ENCODE measurements at regions not wholly inside any gene's neighbourhood (a gene's known extent, or its start where the extent isn't known, plus 50 kb on each side); places are given as distances from the start of the nearest gene placed in this dataset.
A peak's percentile ranks its signal among the peaks of the same experiment; 100 is the strongest.
"Not testable (repeated sequence)": the region's sequence is repeated elsewhere in the genome, so short reads cannot be mapped to it uniquely, and the experiment has no call there.

DNA sequence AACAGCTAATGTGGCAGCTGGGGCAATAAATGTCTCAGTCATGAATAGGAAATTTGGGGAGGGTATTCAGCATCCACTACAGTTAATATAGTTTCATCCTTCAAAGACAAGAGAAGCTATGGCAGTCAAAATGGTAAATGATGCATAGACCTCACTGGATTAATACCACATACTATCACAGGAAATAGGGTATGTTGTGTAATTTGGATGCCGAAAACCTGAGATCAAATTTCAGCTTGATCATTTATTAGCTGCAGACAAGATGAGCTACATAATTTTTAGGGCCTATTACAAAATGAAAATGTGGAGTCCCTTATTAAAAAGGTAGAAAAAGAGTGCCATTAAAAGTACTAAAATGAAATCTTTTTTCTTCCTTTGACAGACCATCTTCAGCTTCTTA lies 112.6 kb upstream of the MTAP start:
- Mint-ChIP-seq H3K9me3 (no peaks in the 10 kb centered on the region), H3K4me3 (no peak overlapping the region), H3K27ac (no peak overlapping the region), H3K27me3 (peaks cover 2% of the 10 kb centered on the region), H3K4me1 (no peaks in the 10 kb centered on the region), H3K36me3 (no peaks in the 10 kb centered on the region)
- DNase-seq (ENCODE audit: low spot score in 2 of 2) (no peak), ATAC-seq (ENCODE audit: low read depth) (no peak)

GRCh38 chr9:21690561-21690960 lies 111.9 kb upstream of the MTAP start:
- DNase-seq (ENCODE audit: low spot score in 2 of 2) (no peak), ATAC-seq (ENCODE audit: low read depth) (no peak)
- Mint-ChIP-seq H3K9me3 (peaks cover 2% of the 10 kb centered on the region), H3K27me3 (peaks cover 2% of the 10 kb centered on the region), H3K4me1 (no peaks in the 10 kb centered on the region), H3K27ac (no peak overlapping the region), H3K4me3 (no peak overlapping the region), H3K36me3 (no peaks in the 10 kb centered on the region)

GRCh38 chr9:21692390-21692789 lies 110.0 kb upstream of the MTAP start:
- ATAC-seq (ENCODE audit: low read depth) (no peak), DNase-seq (ENCODE audit: low spot score in 2 of 2) (no peak)
- peaks cover 3% of the 10 kb centered on the region for H3K9me3 Mint-ChIP-seq
- no peaks in the 10 kb centered on the region for H3K36me3 Mint-ChIP-seq
- H3K4me3 Mint-ChIP-seq, result no peak overlapping the region
- no peaks in the 10 kb centered on the region for H3K4me1 Mint-ChIP-seq
- H3K27me3 Mint-ChIP-seq, result peaks cover 2% of the 10 kb centered on the region
- no peak overlapping the region for H3K27ac Mint-ChIP-seq

GRCh38 chr9:21694424-21694823 lies 108.0 kb upstream of the MTAP start:
- Mint-ChIP-seq H3K4me3 (no peak overlapping the region), H3K4me1 (no peaks in the 10 kb centered on the region), H3K9me3 (peaks cover 3% of the 10 kb centered on the region), H3K27me3 (peaks cover 2% of the 10 kb centered on the region), H3K36me3 (no peaks in the 10 kb centered on the region), H3K27ac (no peak overlapping the region)
- DNase-seq (ENCODE audit: low spot score in 2 of 2) (no peak), ATAC-seq (ENCODE audit: low read depth) (no peak)

DNA sequence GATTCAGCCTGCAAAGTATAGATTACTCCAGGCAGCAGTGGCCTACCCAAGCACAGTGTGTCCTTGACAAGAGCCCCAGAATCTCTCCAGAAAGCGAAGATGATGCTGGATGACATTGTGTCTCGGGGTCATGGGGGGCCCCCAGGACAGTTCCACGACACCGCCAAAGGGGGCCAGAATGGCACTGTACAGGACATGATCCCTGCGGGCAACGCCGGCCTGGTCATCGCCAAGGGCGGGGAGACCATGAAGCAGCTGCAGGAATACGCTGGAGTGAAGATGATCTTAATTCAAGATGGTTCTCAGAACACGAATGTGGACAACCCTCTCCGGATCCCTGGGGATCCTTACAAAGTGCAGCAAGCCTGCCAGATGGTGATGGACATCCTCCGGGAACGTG lies 107.0 kb upstream of the MTAP start:
- H3K4me1 Mint-ChIP-seq, result no peaks in the 10 kb centered on the region
- H3K36me3 Mint-ChIP-seq, result no peaks in the 10 kb centered on the region
- peaks cover 2% of the 10 kb centered on the region for H3K27me3 Mint-ChIP-seq
- H3K4me3 Mint-ChIP-seq, result no peak overlapping the region
- H3K27ac Mint-ChIP-seq, result no peak overlapping the region
- ATAC-seq (ENCODE audit: low read depth) (no peak), DNase-seq (ENCODE audit: low spot score in 2 of 2) (no peak)
- H3K9me3 Mint-ChIP-seq, result peaks cover 3% of the 10 kb centered on the region

GRCh38 chr9:21695874-21696341 lies 106.5 kb upstream of the MTAP start:
- Mint-ChIP-seq H3K4me1 (no peaks in the 10 kb centered on the region), H3K36me3 (no peaks in the 10 kb centered on the region), H3K4me3 (no peak overlapping the region), H3K27me3 (no peaks in the 10 kb centered on the region), H3K27ac (no peak overlapping the region), H3K9me3 (peaks cover 3% of the 10 kb centered on the region)
- no peak for DNase-seq (ENCODE audit: low spot score in 2 of 2)
- no peak for ATAC-seq (ENCODE audit: low read depth)

DNA sequence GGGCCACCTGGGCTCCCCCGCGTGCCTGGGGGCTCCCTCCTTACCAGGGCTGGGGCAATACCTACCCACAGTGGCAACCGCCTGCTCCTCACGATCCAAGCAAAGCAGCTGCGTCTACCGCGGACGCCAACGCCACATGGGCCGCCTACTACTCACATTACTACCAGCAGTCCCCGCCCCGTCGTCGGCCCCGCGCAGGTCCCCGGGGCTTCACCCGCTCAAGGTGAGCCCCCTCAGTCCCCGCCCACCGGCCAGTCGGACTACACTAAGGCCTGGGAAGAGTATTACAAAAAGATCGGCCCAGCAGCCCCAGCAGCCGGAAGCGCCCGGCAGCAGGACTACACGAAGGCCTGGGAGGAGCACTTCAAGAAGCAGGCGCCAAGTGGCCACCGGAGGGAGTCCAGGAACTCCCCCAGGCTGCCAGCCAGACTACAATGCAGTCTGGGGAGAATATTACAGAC lies 106.0 kb upstream of the MTAP start:
- DNase-seq (ENCODE audit: low spot score in 2 of 2), result no peak
- no peak overlapping the region for H3K27ac Mint-ChIP-seq
- no peaks in the 10 kb centered on the region for H3K4me1 Mint-ChIP-seq
- no peak for ATAC-seq (ENCODE audit: low read depth)
- no peaks in the 10 kb centered on the region for H3K36me3 Mint-ChIP-seq
- H3K9me3 Mint-ChIP-seq, result peaks cover 3% of the 10 kb centered on the region
- H3K27me3 Mint-ChIP-seq, result no peaks in the 10 kb centered on the region
- H3K4me3 Mint-ChIP-seq, result no peak overlapping the region

- no peak overlapping the region for H3K27ac Mint-ChIP-seq
- peaks cover 3% of the 10 kb centered on the region for H3K27me3 Mint-ChIP-seq
- no peaks in the 10 kb centered on the region for H3K9me3 Mint-ChIP-seq
- DNase-seq (ENCODE audit: low spot score in 2 of 2) (no peak), ATAC-seq (ENCODE audit: low read depth) (no peak)
- no peak overlapping the region for H3K4me3 Mint-ChIP-seq
- no peaks in the 10 kb centered on the region for H3K36me3 Mint-ChIP-seq
- no peaks in the 10 kb centered on the region for H3K4me1 Mint-ChIP-seq
These were observed 94.2 kb upstream of the MTAP start for GRCh38 chr9:21708260-21708711.

- Mint-ChIP-seq H3K4me3 (no peak overlapping the region), H3K9me3 (no peaks in the 10 kb centered on the region), H3K4me1 (no peaks in the 10 kb centered on the region), H3K36me3 (no peaks in the 10 kb centered on the region), H3K27me3 (peaks cover 3% of the 10 kb centered on the region), H3K27ac (no peak overlapping the region)
- DNase-seq (ENCODE audit: low spot score in 2 of 2) (no peak), ATAC-seq (ENCODE audit: low read depth) (no peak)
These were observed 93.6 kb upstream of the MTAP start for GRCh38 chr9:21708856-21709255.

GRCh38 chr9:21709464-21710058 lies 92.9 kb upstream of the MTAP start:
- ATAC-seq (ENCODE audit: low read depth) (peak; percentile 59), DNase-seq (ENCODE audit: low spot score in 2 of 2) (peak; percentile 52 to 53)
- Mint-ChIP-seq H3K9me3 (no peaks in the 10 kb centered on the region), H3K4me1 (no peaks in the 10 kb centered on the region), H3K36me3 (no peaks in the 10 kb centered on the region), H3K4me3 (no peak overlapping the region), H3K27me3 (peaks cover 3% of the 10 kb centered on the region), H3K27ac (no peak overlapping the region)

DNA sequence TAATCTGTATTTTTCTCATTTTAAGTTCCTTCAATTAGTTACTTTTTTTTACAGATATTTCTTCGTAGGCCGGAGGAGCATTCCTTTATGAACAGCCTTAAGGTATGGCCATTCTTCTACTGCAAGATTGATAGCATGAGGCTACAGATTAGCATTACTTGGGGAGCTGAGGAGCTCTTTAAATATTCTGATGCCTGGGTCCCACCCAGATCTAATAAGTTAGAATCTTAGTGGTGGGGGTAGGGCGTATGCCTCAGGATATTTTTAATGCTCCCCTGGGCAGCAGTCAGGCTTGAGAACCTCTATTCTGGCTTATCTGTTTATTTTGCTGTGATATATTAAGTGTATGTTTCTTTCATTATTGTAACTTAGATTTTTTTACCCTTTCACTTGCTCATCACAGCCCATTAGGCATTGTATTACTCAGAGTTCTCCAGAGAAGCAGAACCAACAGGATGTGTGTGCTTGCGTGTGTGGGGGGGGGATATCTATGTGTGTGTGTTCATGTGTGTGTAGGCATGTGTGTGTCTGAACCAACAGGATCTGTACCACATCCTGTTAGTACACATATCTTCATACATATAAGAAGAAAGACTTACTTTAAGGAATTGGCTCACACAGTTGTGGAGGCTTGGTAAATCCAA lies 91.8 kb upstream of the MTAP start:
- Mint-ChIP-seq H3K27ac (no peak overlapping the region), H3K36me3 (no peaks in the 10 kb centered on the region), H3K4me3 (no peak overlapping the region), H3K9me3 (no peaks in the 10 kb centered on the region), H3K4me1 (no peaks in the 10 kb centered on the region), H3K27me3 (peaks cover 3% of the 10 kb centered on the region)
- ATAC-seq (ENCODE audit: low read depth), result no peak
- no peak for DNase-seq (ENCODE audit: low spot score in 2 of 2)

DNA sequence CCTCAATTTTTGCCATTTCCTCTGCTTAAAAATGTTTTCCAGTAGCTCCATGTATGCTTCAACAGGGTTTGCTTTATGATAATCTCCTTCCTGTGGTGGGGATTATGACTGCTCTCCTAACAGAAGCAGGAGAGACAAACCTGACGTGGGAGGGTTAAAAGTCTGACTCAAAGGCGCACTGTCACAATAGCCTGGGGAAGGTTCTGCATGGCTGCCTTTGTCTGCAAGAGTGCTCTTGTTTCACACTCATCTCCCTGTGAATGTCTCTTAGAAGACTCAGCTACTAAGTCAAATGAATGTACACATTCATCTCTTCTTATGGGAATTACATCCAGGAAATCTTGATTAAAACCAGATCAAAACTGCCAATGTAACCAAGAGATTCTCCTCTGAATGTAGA lies 90.9 kb upstream of the MTAP start:
- ATAC-seq (ENCODE audit: low read depth) (no peak), DNase-seq (ENCODE audit: low spot score in 2 of 2) (no peak)
- H3K9me3 Mint-ChIP-seq, result no peaks in the 10 kb centered on the region
- H3K27me3 Mint-ChIP-seq, result peaks cover 3% of the 10 kb centered on the region
- no peak overlapping the region for H3K4me3 Mint-ChIP-seq
- no peaks in the 10 kb centered on the region for H3K4me1 Mint-ChIP-seq
- no peak overlapping the region for H3K27ac Mint-ChIP-seq
- no peaks in the 10 kb centered on the region for H3K36me3 Mint-ChIP-seq

- Mint-ChIP-seq H3K9me3 (no peaks in the 10 kb centered on the region), H3K27ac (no peak overlapping the region), H3K4me3 (no peak overlapping the region), H3K36me3 (no peaks in the 10 kb centered on the region), H3K4me1 (no peaks in the 10 kb centered on the region), H3K27me3 (peaks cover 12% of the 10 kb centered on the region)
- DNase-seq (ENCODE audit: low spot score in 2 of 2) (no peak), ATAC-seq (ENCODE audit: low read depth) (no peak)
These were observed 87.0 kb upstream of the MTAP start for GRCh38 chr9:21715408-21715807.

- DNase-seq (ENCODE audit: low spot score in 2 of 2), result no peak
- Mint-ChIP-seq H3K4me3 (no peak overlapping the region), H3K4me1 (no peaks in the 10 kb centered on the region), H3K27me3 (peaks cover 20% of the 10 kb centered on the region), H3K36me3 (no peaks in the 10 kb centered on the region), H3K9me3 (no peaks in the 10 kb centered on the region), H3K27ac (no peak overlapping the region)
- no peak for ATAC-seq (ENCODE audit: low read depth)
These were observed 81.7 kb upstream of the MTAP start for GRCh38 chr9:21720758-21721157.

GRCh38 chr9:21727411-21727810 lies 75.0 kb upstream of the MTAP start:
- H3K27ac Mint-ChIP-seq; DNase-seq (ENCODE audit: low spot score in 2 of 2); H3K9me3 Mint-ChIP-seq; ATAC-seq (ENCODE audit: low read depth); H3K36me3 Mint-ChIP-seq; H3K4me1 Mint-ChIP-seq; H3K4me3 Mint-ChIP-seq; H3K27me3 Mint-ChIP-seq: not testable (repeated sequence)

Measured in memory B cell (primary cell).